Brain pericyte (primary cell): ENCODE measurements at regions not wholly inside any gene's neighbourhood (a gene's known extent, or its start where the extent isn't known, plus 50 kb on each side); places are given as distances from the start of the nearest gene placed in this dataset.

Source experiments
- DNase-seq: peaks from one replicate; pipeline ENCODE4 v3.0.0-alpha.2; 2012; ENCODE audit warnings: low read depth, low spot score

DNA sequence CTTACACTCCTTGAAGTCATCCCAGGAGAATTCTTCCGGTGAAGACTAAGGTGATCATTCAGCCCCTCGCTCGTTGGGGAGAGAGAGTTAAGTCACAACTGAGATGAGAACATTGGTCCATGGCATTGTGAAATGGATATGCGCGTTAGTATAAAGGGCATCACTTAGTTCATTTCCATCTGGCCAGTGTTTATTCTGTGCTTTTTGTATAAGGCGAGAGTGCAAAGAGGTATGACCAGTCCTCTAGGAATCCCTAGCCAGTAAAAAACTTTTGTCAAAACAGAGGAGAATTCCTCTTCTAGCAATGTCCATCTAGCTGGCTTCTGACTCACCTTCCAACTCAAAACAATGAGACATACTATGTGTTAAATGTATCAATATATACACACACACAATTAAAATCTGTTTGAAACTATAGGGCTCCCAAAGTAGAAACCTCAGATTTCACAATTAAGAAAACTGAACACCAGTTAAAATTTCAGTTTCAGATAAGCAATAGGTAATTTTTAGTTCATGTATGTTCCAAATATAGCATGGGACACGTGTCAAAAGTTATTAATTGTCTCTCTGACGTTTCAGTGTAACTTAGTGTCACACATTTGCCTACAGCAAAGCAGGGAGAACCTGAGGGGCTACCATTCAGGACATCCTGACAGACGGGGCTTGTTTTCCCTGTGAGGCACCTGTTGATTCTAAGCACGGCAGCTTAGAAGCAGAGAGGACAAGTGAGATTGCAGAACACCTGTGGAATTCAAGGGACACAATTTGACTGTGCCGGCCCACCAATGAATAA lies 158.9 kb downstream of the KLF6 start:
- DNase-seq = no peak

DNA sequence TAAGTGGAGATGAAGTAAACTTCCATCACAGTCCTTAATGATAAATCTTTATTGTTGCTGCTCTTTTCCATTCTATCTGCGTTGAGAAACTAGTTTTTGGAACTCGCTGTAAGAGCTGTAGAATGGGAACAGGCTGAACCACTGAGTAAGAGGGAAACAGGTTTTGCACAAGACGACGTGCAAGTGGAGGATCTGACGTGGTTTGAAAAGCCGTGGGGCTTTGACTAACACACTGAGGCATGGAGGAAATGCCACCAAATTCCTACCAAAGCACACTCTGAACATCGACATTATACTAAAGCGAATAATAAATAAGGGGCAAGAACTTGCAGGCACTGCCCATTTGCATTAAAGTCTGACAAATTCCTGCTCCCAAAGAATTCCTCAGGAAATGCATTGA lies 160.6 kb downstream of the KLF6 start:
- no peak for DNase-seq

DNA sequence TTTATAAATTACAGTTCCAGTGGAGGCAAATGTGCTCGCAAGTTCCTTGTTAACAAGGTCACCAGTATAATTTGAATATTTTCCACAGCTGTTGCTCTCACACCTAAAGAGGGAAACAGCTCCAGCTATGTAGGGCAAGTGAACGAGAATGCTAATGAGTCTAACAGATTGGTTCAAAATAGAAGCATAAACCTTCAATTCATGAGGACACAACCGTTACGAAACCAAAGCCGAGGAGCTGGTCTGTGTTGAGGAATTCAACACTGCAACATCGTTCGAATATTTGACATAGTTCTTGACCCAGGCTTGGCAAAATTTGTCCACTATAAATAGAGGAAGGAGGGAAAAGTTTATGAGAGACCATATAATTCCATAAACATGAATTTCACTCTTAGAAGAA lies 161.3 kb downstream of the KLF6 start:
- no peak for DNase-seq

DNA sequence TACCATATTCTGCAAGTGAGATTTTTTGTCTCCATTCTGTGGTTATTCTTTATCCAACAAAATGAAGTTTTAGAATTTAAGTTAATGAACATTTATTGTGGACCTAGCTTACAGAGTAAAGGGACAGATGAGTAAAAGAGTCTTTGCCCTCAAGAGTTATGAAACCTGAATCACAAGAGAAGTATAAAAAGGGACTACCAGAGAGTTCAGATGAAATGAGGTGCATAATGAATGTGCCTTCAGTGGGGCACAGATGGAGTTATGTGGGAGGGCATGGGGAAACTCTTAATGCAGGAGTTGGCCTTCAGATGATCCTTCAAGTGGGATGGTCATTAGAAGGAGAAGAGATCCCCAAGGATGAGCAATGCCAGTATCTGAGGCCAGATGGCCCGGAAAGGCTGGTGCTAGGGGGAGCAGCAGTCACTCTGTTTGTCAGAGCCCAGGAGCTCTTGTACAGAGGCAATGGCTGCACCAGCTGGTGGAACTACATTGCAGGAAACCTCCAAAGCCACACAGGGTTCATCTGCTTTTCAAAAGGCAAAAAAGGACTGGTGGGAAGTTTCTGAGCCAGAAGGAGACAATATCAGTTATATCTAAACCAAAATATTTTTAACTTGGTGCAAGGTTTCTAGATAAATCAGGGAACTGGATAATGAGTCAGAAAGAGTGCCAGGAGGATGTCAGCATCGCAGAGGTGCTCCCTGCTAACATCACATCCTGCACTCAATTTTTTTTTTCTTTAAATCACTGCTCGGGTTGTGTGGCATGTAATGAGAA lies 162.0 kb downstream of the KLF6 start:
- no peak for DNase-seq

DNA sequence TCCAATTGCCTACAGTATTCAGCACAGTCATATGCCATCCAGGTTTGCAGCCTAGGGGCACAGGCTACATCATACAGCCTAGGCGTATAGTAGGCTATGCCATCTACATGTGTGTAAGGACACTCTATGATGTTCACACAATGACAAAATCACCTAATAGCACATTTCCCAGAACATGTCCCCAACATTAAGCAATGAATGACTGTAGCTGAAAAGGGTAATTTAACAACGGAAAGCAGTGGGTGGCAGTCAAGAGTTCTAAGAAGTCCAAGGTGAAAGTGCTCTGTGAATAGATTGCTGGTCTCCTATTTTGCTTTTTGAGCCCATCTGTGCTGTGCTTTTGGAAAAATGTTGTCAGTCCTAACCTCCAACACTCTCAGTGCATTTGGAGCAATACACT lies 162.6 kb downstream of the KLF6 start:
- no peak for DNase-seq

DNA sequence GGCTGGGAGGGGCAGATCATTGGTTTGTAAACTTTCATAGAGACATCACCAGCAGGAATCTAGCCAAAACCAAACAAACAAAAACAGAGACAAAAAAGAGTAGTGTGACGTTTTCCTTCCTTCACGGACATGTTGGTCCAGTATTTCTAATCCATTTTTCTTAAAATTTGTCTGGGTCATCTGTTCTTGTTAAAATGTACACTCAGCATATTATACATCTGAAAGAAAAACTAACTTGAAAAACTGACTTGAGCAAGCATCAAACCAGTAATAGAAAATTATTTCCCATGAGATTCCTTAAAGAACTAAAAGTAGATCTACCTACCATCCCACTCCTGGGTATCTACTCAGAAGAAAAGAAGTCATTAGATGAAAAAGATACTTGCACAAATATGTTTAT lies 164.2 kb downstream of the KLF6 start:
- DNase-seq = no peak

DNA sequence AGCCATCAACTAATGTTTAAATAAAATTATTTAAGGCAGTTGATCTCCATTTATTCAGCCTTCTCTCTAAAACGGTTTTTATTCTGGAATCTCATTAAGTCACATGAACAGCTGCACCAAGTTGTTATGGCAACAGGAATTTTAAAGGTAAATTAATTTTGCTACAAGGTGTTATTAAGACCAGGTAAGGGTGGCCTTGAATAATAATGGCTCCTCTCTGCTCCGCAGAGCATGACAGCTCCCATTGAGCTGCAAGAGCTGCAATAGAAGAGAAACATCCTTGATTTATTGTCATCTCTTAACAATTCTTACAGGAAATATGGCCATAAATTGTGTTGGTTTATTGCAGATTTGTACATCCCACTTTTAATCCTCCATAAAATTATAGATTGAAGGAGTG lies 165.8 kb downstream of the KLF6 start:
- DNase-seq = no peak

DNA sequence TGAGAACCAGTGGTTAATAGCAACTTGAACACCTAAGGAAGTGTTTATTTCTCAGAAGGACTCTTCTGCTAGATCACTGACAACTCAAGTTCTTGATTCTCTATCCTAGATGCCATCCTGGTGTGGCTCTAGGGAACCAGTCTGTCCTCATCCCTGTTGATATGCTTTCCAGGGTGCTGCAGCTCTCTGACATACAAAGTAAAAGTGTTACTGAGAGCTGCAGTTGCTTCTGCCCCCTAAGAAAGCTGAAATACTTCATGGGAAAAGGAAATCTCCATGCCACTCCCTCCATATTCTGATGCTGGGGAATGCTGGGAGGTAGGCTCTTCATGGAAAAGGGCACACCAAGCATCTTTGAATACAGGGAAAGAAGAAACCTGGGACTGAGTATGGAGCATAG lies 168.1 kb downstream of the KLF6 start:
- DNase-seq = no peak

DNA sequence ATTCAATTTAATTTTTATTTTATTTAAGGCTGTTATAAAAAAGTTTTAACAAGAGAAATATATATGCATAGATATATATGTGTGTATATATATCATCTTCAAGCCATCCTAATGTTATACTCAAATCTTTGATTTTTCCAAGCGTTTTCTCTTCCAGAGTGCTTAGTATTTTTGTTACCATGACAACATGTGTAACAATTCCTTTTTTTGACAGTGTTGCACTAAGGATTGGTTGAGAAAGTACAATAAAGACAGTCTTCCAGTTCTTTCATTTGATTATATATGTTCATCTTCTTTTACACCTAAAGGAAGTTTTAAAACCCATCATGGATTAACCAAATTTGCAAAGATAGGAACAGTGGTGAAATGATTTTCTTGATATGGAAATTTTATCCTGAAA lies 171.7 kb downstream of the KLF6 start:
- no peak for DNase-seq

DNA sequence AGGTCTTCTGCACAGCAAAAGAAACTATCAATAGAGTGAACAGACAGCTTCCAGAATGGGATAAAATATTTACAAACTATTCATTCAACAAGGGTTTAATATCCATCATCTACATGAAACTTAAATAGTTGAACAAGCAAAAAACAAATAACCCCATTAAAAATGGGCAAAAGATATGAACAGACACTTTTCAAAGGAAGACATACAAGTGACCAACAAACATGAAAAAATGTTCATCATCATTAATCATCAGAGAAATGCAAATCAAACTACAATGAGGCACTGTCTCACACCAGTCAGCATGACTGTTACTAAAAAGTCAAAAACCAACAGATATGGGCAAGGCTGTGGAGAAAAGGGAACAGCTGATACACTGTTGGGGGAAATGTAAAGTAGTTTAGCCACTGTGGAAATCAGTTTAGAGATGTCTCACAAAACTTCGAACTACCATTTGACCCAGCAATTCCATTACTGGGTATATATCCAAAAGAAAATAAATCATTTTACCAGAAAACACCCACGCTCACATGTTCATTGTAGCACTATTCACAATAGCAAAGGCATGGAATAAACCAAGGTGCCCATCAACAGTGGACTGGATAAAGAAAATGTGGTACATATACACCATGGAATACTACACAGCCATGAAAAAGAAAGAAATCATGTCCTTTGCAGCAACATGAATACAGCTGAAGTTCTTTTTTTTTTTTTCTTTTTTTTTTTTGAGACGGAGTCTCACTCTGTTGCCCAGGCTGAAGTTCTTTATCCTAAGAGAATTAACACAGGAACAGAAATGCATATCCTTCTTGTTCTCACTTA lies 172.6 kb downstream of the KLF6 start:
- DNase-seq = no peak

DNA sequence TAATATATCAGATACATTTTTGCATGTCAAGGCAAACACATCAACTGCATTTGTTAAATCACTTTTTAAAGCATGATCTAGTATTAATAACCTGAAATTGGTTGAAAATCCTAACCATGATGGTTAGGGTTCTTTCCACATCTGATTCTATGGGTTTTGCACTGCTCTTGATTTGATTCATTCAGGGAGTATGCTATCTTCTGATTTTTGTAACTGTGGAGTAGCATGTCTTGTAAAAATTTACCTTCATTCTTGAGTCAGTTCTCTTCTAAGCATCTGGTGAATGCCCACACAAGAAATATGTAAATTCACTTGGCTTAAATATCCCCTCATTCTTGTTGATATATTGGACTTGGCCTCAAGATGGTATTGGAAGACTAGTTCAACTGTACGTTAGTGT lies 178.7 kb downstream of the KLF6 start:
- DNase-seq = no peak

DNA sequence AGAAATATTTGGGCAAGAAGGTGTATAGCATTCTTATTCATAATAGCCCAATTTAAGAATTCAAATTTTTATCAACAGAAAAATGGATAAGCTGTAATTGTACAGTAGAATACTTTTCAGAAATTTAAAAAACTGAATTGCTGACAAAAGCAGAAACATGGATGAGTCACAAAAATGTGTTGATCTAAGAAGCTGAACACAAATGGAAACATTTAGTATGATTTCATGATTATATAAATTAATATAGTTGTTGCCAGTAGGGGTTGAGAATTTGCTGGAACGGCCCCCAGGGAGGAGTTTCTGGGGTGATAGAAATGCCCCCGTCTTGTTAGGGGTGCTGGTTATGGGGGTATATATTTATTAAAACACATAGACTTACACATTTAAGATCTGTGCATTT lies 179.1 kb downstream of the KLF6 start:
- no peak for DNase-seq

DNA sequence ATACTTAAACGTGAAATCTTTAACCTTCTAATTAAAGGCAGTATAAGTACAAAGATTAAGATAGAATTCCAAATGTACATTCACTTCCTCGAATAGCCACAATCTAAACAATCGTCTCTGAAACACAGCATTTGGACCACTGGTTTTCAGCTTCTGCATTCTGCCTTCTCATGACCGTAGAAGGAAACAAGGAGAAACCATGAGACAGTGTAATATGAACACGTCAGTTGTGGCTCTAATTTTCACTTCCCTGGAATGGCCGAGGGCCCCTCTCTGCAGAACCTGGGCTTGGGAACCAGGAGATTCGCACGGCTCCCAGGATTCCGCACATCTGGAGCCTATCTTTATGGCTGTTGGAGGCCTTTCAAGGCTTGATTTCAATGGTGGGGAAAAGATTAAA lies 189.3 kb downstream of the KLF6 start:
- no peak for DNase-seq

DNA sequence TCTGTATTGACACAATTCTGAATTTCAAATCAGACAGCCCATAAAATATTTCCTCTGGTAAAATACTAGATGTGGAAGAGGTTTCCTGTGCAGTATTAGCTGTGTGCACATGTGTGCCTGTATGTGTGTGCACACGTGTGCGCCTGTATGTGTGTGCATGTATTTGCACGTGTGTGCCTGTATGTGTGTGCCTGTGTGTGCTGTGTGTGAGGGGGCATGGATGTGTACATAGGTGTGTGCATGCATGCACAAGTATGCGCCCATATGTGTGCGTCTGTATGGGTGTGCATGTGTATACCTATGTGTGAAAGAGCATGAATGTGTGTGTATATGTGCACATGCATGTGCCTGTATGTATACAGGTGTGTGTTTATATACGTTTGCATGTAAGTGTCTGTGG lies 191.4 kb downstream of the KLF6 start:
- DNase-seq = no peak

DNA sequence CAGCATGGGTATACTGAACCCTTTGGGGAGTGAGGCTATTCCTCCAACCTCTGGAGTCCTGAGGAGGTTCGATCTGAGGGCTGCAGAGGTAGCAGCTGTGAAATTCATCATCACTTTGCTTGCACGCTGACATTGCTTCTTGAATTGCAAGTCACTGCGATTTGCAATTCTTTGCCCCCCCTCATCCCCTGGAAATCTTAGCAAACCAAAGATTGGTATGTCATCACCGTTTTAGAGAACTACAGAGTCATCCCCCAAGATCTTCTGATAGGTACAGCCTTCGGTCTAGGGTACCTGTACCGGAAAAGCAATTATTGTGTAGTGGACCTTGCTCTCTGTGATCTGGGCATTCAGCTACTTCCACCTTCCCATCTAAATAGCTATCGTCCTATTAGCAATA lies 192.6 kb downstream of the KLF6 start:
- DNase-seq = no peak

DNA sequence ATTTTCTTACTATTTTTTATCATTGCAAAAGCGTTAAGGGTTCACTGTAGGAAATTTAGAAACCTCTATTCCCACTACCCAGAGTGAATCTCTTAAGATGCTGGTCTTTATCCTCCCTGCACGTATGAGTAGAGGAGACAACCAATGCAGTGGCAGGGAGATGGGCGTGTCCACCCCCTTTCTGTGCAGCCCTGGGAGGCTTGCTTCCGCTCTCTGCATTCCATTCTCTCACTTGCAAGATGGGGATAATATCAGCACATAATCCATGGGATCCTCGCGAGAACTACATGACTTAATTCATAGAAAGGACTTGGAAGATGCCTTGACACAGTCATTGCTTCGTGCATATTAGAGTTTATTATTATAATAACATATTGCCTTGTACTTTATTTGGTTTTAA lies 196.2 kb downstream of the KLF6 start:
- DNase-seq = no peak

DNA sequence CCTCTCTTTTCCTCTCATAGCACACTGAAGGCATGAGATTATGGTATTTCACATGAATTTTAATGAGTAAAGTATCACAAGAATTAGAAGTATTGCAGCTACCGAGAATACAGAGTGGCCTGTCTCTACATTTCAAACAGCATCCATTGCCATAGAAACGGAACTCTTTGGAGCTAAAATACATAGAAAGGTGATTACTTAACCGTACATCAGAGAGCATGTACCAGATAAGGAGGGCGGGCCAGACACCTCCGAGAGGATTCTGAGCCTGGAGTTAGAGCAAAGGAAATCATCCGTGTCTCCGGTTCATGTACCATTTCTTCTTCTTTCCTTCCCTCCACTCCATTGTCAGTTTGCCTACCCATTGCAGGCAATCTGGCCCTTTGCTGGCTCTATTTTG lies 196.7 kb downstream of the KLF6 start:
- no peak for DNase-seq

DNA sequence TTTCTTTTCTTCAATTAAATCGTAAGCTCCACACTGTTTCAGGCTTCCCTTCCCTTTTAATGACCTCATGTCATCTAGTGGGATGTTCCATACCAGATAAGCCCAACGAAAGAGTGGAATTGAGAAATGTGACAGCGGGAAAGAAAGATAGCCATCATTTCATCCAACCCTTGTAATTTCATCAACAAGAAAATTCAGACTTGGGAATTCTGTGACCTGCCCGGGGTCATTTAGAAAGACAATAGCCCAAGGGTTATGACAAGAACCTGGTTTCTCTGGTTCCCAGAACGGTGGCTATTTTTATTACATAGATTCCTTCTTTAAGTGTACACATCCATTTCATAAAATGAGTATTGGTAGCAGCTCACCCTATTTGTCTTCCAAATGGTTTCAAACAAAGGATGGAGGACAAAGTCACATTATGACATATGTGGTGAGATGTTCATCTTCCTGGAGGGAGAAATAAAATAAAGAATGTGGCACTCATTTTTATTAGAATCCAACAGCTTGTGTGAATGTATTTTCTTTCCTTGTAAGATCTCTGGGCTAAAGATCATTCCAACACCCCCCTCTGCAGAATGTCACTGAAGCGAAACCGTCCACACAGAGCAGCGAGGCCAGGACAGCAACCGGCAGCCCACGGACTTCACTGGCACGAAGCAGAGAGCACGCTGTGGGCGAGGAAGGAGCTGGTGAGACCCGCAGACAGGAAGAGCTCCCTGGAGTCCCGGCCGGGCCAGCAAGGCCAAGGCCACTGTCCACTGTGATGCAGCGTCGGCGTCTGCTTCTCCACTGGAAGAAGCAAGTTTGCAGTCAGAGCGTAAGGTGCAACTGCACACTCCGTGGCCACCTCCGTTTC lies 199.9 kb downstream of the KLF6 start:
- no peak for DNase-seq

DNA sequence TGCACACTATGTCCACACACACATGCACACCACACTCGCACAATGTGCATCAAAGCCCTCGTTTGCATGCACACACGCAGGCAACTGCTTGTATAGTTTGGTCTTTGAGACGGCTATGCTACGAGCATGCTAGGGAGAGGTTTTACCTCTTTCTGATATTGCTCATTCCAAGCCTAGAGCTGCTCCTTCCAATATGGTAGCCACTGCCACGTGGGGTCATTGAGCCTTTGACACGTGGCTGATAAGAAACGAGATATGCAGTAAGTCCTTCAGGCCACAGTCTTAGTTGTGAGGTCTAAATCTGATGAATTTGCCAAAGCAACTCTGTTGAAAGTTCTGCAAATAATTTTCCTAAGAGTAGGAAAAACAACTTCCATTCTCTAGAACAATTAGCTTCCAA lies 204.4 kb downstream of the KLF6 start:
- no peak for DNase-seq

DNA sequence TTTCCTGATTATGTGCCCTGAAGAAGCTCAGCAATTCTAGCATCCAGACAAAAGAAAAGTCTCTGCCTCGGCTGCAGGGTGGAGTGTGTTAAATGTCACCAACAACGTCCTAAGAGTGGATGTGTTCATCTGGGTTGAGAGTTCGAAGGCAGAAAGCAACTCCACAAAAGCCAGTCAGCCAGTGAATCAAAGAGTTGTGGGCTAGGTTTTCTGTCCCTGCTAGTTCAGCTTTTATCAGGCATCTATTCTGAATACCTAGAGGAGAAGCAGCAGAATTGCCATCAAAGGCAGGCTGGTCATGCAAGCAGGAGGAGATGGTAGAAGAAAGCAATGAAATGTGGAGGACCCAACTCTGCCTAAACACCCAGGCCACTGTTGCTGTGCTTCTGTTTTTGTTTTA lies 205.2 kb downstream of the KLF6 start:
- no peak for DNase-seq

DNA sequence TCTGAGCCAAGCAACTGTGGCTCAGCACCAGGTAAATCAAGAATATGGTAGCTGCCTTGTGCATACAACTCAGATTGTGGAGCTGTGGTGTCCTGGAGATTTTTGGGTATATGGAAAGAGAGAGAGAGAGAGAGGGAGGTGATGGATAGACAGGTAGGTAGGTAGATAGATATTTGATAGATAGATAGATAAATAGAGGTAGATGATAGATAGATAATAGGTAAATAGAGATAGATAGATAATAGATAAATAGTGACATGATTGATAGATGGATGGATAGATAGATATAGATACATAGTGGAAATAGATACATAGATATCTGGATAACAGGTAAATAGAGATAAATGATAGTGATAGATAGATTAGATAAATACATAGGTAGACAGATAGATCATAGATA lies 206.3 kb downstream of the KLF6 start:
- no peak for DNase-seq

DNA sequence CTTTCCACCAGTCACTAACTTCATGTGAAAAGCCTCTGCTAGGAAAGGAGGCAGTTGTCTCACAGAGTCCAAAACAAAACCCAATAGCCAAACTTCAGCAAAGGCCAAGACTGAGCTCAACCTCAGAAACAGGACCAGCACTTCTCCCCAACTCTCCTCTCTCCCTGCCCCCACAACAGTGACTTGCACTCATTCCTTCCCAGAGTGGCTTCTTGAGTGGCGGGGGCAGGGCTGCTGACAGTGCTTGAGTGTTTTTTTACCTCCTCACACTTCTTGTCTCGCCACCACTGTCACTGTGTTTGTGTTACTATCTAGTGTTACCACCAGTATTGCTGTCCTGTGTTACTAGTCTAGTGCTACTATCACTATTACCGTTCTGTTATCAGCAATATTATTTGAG lies 206.8 kb downstream of the KLF6 start:
- no peak for DNase-seq
